WI38 (cell line): ENCODE measurements at regions not wholly inside any gene's neighbourhood (a gene's known extent, or its start where the extent isn't known, plus 50 kb on each side); places are given as distances from the start of the nearest gene placed in this dataset.

Experiments used
- H3K4me3 ChIP-seq: 2 replicates; pipeline ENCODE4 v1.5.1; 2011; ENCODE audit warnings: low read depth, mild to moderate bottlenecking, control low read depth, low read length
- CTCF ChIP-seq: IDR thresholded peaks from 2 replicates; pipeline ENCODE4 v1.5.1; 2012; ENCODE audit warnings: low read depth, mild to moderate bottlenecking, control low read depth, low read length

- no peak overlapping the region for H3K4me3 ChIP-seq
- TF ChIP-seq CTCF: no peak
Measured at GRCh38 chr11:29256580-29256979, 760.2 kb downstream of the KCNA4 start.

GRCh38 chr11:29255401-29255800 lies 761.4 kb downstream of the KCNA4 start:
- TF ChIP-seq CTCF: no peak
- H3K4me3 ChIP-seq: no peak overlapping the region

GRCh38 chr11:29251738-29252137 lies 765.1 kb downstream of the KCNA4 start:
- no peak for TF ChIP-seq CTCF
- H3K4me3 ChIP-seq: no peak overlapping the region

- TF ChIP-seq CTCF: no peak
Measured at GRCh38 chr11:29249713-29250112, 767.1 kb downstream of the KCNA4 start.

GRCh38 chr11:29244355-29244754 lies 772.5 kb downstream of the KCNA4 start:
- no peak overlapping the region for H3K4me3 ChIP-seq
- TF ChIP-seq CTCF: no peak

More at GRCh38 chr11:29249713-29250112, 767.1 kb downstream of the KCNA4 start:
- H3K4me3 ChIP-seq: no peak overlapping the region

- TF ChIP-seq CTCF: no peak
- H3K4me3 ChIP-seq: no peak overlapping the region
Measured at GRCh38 chr11:29243616-29244015, 773.2 kb downstream of the KCNA4 start.

- no peak for TF ChIP-seq CTCF
- H3K4me3 ChIP-seq: no peak overlapping the region
Measured at GRCh38 chr11:29231991-29232390, 784.8 kb downstream of the KCNA4 start.
